OCI-LY3 (cell line): ENCODE measurements at regions not wholly inside any gene's neighbourhood (a gene's known extent, or its start where the extent isn't known, plus 50 kb on each side); places are given as distances from the start of the nearest gene placed in this dataset.

Experiments used
- EZH2phosphoT487 ChIP-seq: fragments of 200-600 bp; shearing (Covaris generic); IDR thresholded peaks from 2 replicates; pipeline ENCODE4 v1.6.1; 2018; ENCODE audit warnings: antibody characterized with exemption, mixed run types, low read depth
- TF ChIP-seq, protein P1 (sequence below): fragments of 200-600, 300-600 bp; sonication (generic); IDR thresholded peaks from 2 replicates; pipeline ENCODE4 v1.5.1; 2014; ENCODE audit warnings: antibody characterized with exemption, low read length, low read depth

DNA sequence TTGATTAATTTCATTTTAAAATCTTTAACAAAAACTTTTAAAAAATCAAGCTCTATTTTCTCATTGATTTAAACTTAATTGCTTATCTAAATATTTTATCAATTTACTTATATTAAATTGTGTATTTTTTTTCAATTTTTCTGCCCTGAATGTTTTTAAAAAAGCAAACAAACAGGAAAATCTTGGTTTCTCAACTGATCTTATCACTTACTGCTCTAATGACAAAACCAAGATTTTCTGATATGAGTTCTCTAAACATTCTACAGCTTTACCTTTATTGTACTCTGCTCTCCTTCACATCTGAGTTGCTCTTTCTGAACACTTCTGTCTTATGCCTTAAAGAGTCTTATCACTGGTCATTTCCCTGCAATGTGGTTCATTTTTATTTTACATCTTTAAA lies 587.8 kb upstream of the BCHE start:
- TF ChIP-seq, protein P1, sequence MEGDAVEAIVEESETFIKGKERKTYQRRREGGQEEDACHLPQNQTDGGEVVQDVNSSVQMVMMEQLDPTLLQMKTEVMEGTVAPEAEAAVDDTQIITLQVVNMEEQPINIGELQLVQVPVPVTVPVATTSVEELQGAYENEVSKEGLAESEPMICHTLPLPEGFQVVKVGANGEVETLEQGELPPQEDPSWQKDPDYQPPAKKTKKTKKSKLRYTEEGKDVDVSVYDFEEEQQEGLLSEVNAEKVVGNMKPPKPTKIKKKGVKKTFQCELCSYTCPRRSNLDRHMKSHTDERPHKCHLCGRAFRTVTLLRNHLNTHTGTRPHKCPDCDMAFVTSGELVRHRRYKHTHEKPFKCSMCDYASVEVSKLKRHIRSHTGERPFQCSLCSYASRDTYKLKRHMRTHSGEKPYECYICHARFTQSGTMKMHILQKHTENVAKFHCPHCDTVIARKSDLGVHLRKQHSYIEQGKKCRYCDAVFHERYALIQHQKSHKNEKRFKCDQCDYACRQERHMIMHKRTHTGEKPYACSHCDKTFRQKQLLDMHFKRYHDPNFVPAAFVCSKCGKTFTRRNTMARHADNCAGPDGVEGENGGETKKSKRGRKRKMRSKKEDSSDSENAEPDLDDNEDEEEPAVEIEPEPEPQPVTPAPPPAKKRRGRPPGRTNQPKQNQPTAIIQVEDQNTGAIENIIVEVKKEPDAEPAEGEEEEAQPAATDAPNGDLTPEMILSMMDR: no peak
- no peak for TF ChIP-seq EZH2phosphoT487
